ENCODE measurements at regions not wholly inside any gene's neighbourhood (a gene's known extent, or its start where the extent isn't known, plus 50 kb on each side); places are given as distances from the start of the nearest gene placed in this dataset.

GRCh38 chr5:160970605-160971191, 118.7 kb upstream of the ATP10B start:
- Histone ChIP-seq H2AFZ (ENCODE audit: low read depth) (no peak overlapping the region), H3K4me2 (no peak overlapping the region), H3K9ac (no peak overlapping the region), H3K79me2 (ENCODE audit: insufficient read depth) (no peaks in the 10 kb centered on the region), H3K36me3 (replicated peaks in 1 of 2; ENCODE audit: control insufficient read depth in 1 of 2, insufficient read depth in 2 of 2, low read length in 1 of 2) (no peaks in the 10 kb centered on the region), H3K4me3 (ENCODE audit: low read depth in 2 of 2, low read length in 1 of 2) (no peak overlapping the region), H3F3A (replicated peaks; ENCODE audit: insufficient read depth) (no peaks in the 10 kb centered on the region), H3K4me1 (ENCODE audit: control insufficient read depth in 1 of 2, insufficient read depth in 2 of 2, low read depth in 1 of 2, low read length in 1 of 2) (no peaks in the 10 kb centered on the region), H4K20me1 (ENCODE audit: insufficient read depth) (no peaks in the 10 kb centered on the region), H3K27me3 (ENCODE audit: insufficient read depth) (no peaks in the 10 kb centered on the region), H3K9me3 (no peaks in the 10 kb centered on the region), H3K27ac (ENCODE audit: low read depth in 2 of 2, low read length in 1 of 2) (no peak overlapping the region), H3K9me2 (no peaks in the 10 kb centered on the region)
- ChIA-PET POLR2A (no interaction called here), CTCF (no interaction called here)
- 3% methylated on average over 1 of the region's 1 CpG for WGBS (ENCODE audit: low lambda C conversion rate)
- TF ChIP-seq CTCF (IDR thresholded peaks at IDR 0.05) = peak; percentile 43
- TF ChIP-seq RAD21 (IDR thresholded peaks at IDR 0.05; ENCODE audit: low read length) = peak; percentile 27; the same call in 1 of the 2 replicates
- no peak for TF ChIP-seq EP300 (IDR thresholded peaks at IDR 0.05; ENCODE audit: borderline replicate concordance in 1 of 2, low read depth in 1 of 2, low read length in 1 of 2)
- TF ChIP-seq FOXJ3 (CRISPR knock-in tag; IDR thresholded peaks at IDR 0.05) = no peak
- DNase-seq = no peak

- H2AFZ ChIP-seq (ENCODE audit: low read depth) = no peak overlapping the region
- H3K9me2 ChIP-seq = no peaks in the 10 kb centered on the region
- H3K4me3 ChIP-seq (ENCODE audit: low read depth in 2 of 2, low read length in 1 of 2) = no peak overlapping the region
- H3F3A ChIP-seq (replicated peaks; ENCODE audit: insufficient read depth) = no peaks in the 10 kb centered on the region
- H4K20me1 ChIP-seq (ENCODE audit: insufficient read depth) = no peaks in the 10 kb centered on the region
- no peak for TF ChIP-seq NRF1 (IDR thresholded peaks at IDR 0.05; ENCODE audit: low read depth, low read length)
- TF ChIP-seq RCOR1 (IDR thresholded peaks at IDR 0.05; ENCODE audit: low read length) = no peak
- no peak for TF ChIP-seq MAX (IDR thresholded peaks at IDR 0.05; ENCODE audit: low read depth)
- no peak for TF ChIP-seq FOXJ3 (CRISPR knock-in tag; IDR thresholded peaks at IDR 0.05)
- no peak for TF ChIP-seq SMC3 (IDR thresholded peaks at IDR 0.05; ENCODE audit: low read depth, low read length)
- TF ChIP-seq USF1 (IDR thresholded peaks at IDR 0.05; ENCODE audit: borderline replicate concordance, low read depth) = no peak
- no peak for TF ChIP-seq ZBTB33 (IDR thresholded peaks at IDR 0.05; ENCODE audit: borderline replicate concordance, low read depth)
- TF ChIP-seq EP300 (IDR thresholded peaks at IDR 0.05; ENCODE audit: borderline replicate concordance in 1 of 2, low read depth in 1 of 2, low read length in 1 of 2) = no peak
- TF ChIP-seq YY1 (IDR thresholded peaks at IDR 0.05; ENCODE audit: low read depth) = no peak
- no peak for TF ChIP-seq TCF12 (IDR thresholded peaks at IDR 0.05)
- TF ChIP-seq RFX5 (IDR thresholded peaks at IDR 0.05; ENCODE audit: low read length) = no peak
- no peak for TF ChIP-seq ELF1 (IDR thresholded peaks at IDR 0.05)
- no peak for TF ChIP-seq REST (IDR thresholded peaks at IDR 0.05; ENCODE audit: low read depth, low read length)
- H3K4me2 ChIP-seq = no peak overlapping the region
- H3K36me3 ChIP-seq (replicated peaks in 1 of 2; ENCODE audit: control insufficient read depth in 1 of 2, insufficient read depth in 2 of 2, low read length in 1 of 2) = no peaks in the 10 kb centered on the region
- no peak overlapping the region for H3K9ac ChIP-seq
- no peak for DNase-seq
- CTCF ChIA-PET = no interaction called here
- no peaks in the 10 kb centered on the region for H3K9me3 ChIP-seq
- no peaks in the 10 kb centered on the region for H3K79me2 ChIP-seq (ENCODE audit: insufficient read depth)
- no peaks in the 10 kb centered on the region for H3K4me1 ChIP-seq (ENCODE audit: control insufficient read depth in 1 of 2, insufficient read depth in 2 of 2, low read depth in 1 of 2, low read length in 1 of 2)
- no peaks in the 10 kb centered on the region for H3K27me3 ChIP-seq (ENCODE audit: insufficient read depth)
- POLR2A ChIA-PET = no interaction called here
- H3K27ac ChIP-seq (ENCODE audit: low read depth in 2 of 2, low read length in 1 of 2) = no peak overlapping the region
Measured at GRCh38 chr5:160969645-160970044, 117.6 kb upstream of the ATP10B start.

Measured in SK-N-SH (cell line).